ENCODE measurements at regions not wholly inside any gene's neighbourhood (a gene's known extent, or its start where the extent isn't known, plus 50 kb on each side); places are given as distances from the start of the nearest gene placed in this dataset.

GRCh38 chr2:106694964-106695470, 190.9 kb downstream of the ST6GAL2 start:
- TF ChIP-seq CTCF (IDR thresholded peaks at IDR 0.05; ENCODE audit: low read depth, low read length), result no peak
- TF ChIP-seq EZH2phosphoT487 (IDR thresholded peaks at IDR 0.05; ENCODE audit: low read depth), result no peak

Data from OCI-LY3 (cell line).